Spleen (tissue), 7 donors: ENCODE measurements at regions not wholly inside any gene's neighbourhood (a gene's known extent, or its start where the extent isn't known, plus 50 kb on each side); places are given as distances from the start of the nearest gene placed in this dataset.

Experiments used
- CTCF ChIP-seq, 11 experiments: fragments of 200-600 bp in 7 of 11; fragments of 450-650 bp in 4 of 11; sonication (generic) in 4 of 11; IDR thresholded peaks in 8 of 11; conservative IDR thresholded peaks in 3 of 11; 1 replicate in 7 of 11; 2 replicates in 4 of 11; pipeline versions ENCODE4 v1.4.0 to v1.8.0; 2016 to 2021; ENCODE audit warnings: antibody characterized with exemption in 11 of 11, inconsistent platforms in 4 of 11, mild to moderate bottlenecking in 1 of 11
- POLR2A ChIP-seq, 3 donors: fragments of 450-650 bp; IDR thresholded peaks; one replicate each; pipeline ENCODE4 v1.5.1; 2017; ENCODE audit warnings: antibody characterized with exemption in 3 of 3, mild to moderate bottlenecking in 1 of 3
- POLR2AphosphoS5 ChIP-seq, 3 donors: sonication (generic); formaldehyde crosslinking; IDR thresholded peaks; one replicate each; pipeline ENCODE4 v1.5.1; 2017; ENCODE audit warnings: antibody characterized with exemption in 3 of 3
- donor health status: DM: no; HTN: no; CAD: no; lungs with moderate emphysema.
- donor health status: DM: no; HTN: no; CAD: no.
- donor health status: DM: no; HTN: no; CAD: no.

DNA sequence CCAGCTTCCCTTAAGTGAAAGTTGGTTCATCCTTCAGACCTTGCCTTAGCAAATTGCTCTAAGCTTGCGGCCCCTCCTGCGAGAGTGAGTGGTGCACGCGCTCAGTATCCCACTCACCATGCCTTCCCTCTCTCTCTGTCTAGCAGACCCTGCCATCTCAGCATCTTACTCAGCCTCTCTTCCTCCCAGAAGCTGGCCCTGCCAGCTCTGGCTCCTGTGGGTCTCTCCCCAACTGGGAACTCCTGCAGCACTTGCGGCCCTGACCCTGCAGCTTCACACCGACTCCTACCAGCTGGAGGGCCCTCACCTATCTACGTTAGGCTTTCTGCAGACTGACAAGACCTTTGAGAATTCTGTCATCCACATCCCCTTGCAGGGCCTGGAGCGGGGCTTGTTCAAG, 286.1 kb upstream of the TLE3 start:
- TF ChIP-seq POLR2AphosphoS5 (IDR thresholded peaks at IDR 0.05) (no peak), CTCF (IDR thresholded peaks at IDR 0.05 in 8 of 11, conservative IDR thresholded peaks at IDR 0.05 in 3 of 11) (no peak), POLR2A (IDR thresholded peaks at IDR 0.05) (no peak)
